ENCODE measurements at regions not wholly inside any gene's neighbourhood (a gene's known extent, or its start where the extent isn't known, plus 50 kb on each side); places are given as distances from the start of the nearest gene placed in this dataset.

GRCh38 chr2:41417511-41417910 lies 630.3 kb upstream of the PKDCC start:
- DNase-seq = no peak

- DNase-seq = no peak
Measured at GRCh38 chr2:41420219-41420618, 627.6 kb upstream of the PKDCC start.

- no peak for DNase-seq
Measured at GRCh38 chr2:41420872-41421271, 626.9 kb upstream of the PKDCC start.

GRCh38 chr2:41431756-41432155 lies 616.1 kb upstream of the PKDCC start:
- no peak for DNase-seq

- no peak for DNase-seq
Measured at GRCh38 chr2:41432459-41432858, 615.4 kb upstream of the PKDCC start.

GRCh38 chr2:41434991-41435390 lies 612.8 kb upstream of the PKDCC start:
- DNase-seq = no peak

GRCh38 chr2:41441958-41442357 lies 605.9 kb upstream of the PKDCC start:
- no peak for DNase-seq

- no peak for DNase-seq
Measured at GRCh38 chr2:41445865-41446264, 602.0 kb upstream of the PKDCC start.

GRCh38 chr2:41446266-41446665 lies 601.6 kb upstream of the PKDCC start:
- no peak for DNase-seq

- no peak for DNase-seq
Measured at GRCh38 chr2:41448221-41448620, 599.6 kb upstream of the PKDCC start.

- no peak for DNase-seq
Measured at GRCh38 chr2:41457026-41457425, 590.8 kb upstream of the PKDCC start.

- no peak for DNase-seq
Measured at GRCh38 chr2:41460661-41461060, 587.2 kb upstream of the PKDCC start.

- no peak for DNase-seq
Measured at GRCh38 chr2:41464395-41464794, 583.4 kb upstream of the PKDCC start.

GRCh38 chr2:41475959-41476358 lies 571.9 kb upstream of the PKDCC start:
- DNase-seq = peak; percentile 95

- DNase-seq = no peak
Measured at GRCh38 chr2:41482659-41483058, 565.2 kb upstream of the PKDCC start.

GRCh38 chr2:41483226-41483625 lies 564.6 kb upstream of the PKDCC start:
- DNase-seq = no peak

- peak; percentile 19 for DNase-seq
Measured at GRCh38 chr2:41483982-41484857, 563.6 kb upstream of the PKDCC start.

- no peak for DNase-seq
Measured at GRCh38 chr2:41484858-41485234, 563.0 kb upstream of the PKDCC start.

- DNase-seq = no peak
Measured at GRCh38 chr2:41486948-41487347, 560.9 kb upstream of the PKDCC start.

- no peak for DNase-seq
Measured at GRCh38 chr2:41488888-41489287, 558.9 kb upstream of the PKDCC start.

- no peak for DNase-seq
Measured at GRCh38 chr2:41489638-41490037, 558.2 kb upstream of the PKDCC start.

- DNase-seq = peak; percentile 19
Measured at GRCh38 chr2:41495050-41495449, 552.8 kb upstream of the PKDCC start.

GRCh38 chr2:41496908-41497307 lies 550.9 kb upstream of the PKDCC start:
- no peak for DNase-seq

- DNase-seq = no peak
Measured at GRCh38 chr2:41498781-41499180, 549.0 kb upstream of the PKDCC start.

- no peak for DNase-seq
Measured at GRCh38 chr2:41500895-41501294, 546.9 kb upstream of the PKDCC start.
